SKM-1 treated with dmso at 0.1 percent for 144 hours (cell line): ENCODE measurements at regions not wholly inside any gene's neighbourhood (a gene's known extent, or its start where the extent isn't known, plus 50 kb on each side); places are given as distances from the start of the nearest gene placed in this dataset.
"Not testable (repeated sequence)": the region's sequence is repeated elsewhere in the genome, so short reads cannot be mapped to it uniquely, and the experiment has no call there.

Source experiments
- DNase-seq: peaks from one replicate; lab custom pipeline; 2025; ENCODE audit not compliant: unreplicated experiment; lab: John Stamatoyannopoulos, UW

- DNase-seq, result no peak
Measured at GRCh38 chr9:105972466-105973204, 278.3 kb downstream of the TMEM38B start.

GRCh38 chr9:105973951-105974351, 279.6 kb downstream of the TMEM38B start:
- no peak for DNase-seq

DNA sequence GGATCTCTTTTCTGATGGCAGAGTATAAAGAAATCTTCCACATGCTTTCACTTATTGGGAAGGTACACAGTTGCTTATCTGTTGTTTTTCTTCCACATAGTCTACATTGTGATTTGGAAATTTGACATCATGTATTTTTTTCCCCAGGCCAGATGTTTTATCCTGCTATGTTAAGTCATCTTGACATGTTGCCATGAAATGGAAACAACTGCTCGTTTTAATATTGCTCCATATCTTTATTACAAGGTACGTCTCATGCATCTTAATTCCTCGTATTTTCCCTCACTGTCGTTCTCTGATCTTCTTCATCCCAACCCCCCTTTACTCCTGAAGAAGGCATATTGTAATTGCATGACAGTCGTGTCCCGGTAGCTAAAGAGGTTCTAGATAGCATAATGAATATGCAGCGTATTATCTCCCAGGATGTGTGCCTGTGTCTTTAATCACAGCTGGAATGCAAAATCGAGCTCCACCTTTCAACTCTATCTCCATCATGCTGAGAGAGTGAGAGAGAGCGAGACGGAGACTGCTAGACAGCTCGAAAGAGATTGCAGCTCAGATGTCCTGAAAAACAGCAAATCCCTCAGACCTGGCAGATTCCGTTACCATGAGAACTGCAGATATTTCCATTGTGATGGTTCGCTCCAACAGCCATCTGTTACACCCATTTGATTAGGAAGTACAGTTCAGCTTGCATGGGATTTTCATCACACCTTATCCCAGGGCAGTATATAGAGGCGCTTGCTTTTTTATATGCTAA, 281.7 kb downstream of the TMEM38B start:
- no peak for DNase-seq

- DNase-seq, result no peak
Measured at GRCh38 chr9:105978336-105978735, 284.0 kb downstream of the TMEM38B start.

DNA sequence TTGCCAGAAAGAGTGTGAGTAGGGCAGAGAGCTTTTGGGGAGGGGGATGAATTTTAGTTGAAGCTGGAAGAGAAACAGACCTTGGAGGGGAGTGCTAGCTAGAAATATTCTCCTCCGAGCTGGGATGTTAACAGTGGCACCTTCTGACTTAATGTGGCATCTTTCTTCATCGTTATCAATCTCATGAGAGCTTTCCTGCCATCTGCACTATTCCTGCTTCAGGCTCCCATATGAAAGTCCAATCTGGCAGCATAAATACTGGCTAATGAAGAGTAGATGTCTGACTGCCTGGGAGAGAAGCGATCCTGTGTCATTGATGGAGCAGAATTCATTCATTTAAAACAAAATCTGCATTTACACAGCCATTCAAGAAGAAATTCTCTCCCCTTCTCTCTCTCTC, 284.5 kb downstream of the TMEM38B start:
- DNase-seq, result no peak

GRCh38 chr9:105979290-105979689, 284.9 kb downstream of the TMEM38B start:
- DNase-seq, result no peak

- no peak for DNase-seq
Measured at GRCh38 chr9:105984714-105985113, 290.4 kb downstream of the TMEM38B start.

GRCh38 chr9:105993116-105993854, 298.9 kb downstream of the TMEM38B start:
- no peak for DNase-seq

DNA sequence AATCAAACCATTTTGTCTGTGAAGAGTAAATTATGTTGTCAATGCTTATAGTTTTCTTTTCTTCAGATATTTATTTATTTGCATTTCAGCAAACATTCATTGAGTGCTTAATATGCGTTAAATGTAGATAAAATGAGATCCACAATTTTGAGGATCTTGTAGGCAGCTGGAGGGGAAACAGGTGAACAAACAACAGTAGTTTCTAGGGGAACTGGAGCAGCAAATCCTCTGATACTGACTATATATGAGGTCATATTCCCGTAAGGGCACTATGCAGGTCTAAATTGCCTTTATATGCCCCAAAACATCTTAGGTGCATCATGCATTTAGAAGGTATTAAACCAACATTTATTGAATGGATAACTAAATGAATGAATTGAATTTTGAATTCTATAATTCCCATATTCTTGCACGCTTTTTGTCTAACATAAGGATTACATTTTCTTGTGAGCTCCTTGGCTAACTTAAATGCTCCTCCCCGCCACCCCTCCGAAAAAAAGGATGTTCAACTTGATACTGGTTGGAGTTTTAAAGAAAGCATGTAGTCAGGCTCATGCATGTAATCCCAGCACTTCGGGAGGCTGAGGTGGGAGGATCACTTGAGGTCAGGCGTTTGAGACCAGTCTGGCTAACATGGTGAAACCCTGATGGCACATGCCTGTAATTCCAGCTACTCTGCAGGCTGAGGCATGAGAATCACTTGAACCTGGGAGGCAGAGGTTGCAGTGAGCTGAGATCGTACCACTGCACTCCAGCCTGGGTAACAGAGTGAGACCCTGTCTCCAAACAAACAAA, 299.8 kb downstream of the TMEM38B start:
- no peak for DNase-seq

DNA sequence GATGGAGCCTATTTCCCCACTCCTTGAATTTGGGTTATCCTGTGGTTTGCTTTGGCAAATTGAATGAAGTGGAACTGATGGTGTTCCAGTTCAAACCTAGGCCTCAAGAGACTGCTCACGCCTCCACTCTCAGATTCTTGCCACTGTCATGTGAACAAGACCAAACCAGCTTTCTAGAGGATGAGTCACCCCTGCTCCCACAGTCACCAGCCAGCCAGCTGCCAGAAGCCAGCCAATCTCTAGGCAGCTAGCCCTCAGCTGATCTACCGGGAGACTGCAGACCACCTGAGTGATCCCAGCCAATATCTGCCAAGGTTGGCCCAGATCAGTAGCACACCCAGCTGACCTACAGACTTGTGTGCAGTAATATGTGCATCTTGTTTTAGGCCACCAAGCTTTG, 300.6 kb downstream of the TMEM38B start:
- DNase-seq, result no peak

GRCh38 chr9:106017198-106017740, 322.9 kb downstream of the TMEM38B start:
- DNase-seq, result no peak

DNA sequence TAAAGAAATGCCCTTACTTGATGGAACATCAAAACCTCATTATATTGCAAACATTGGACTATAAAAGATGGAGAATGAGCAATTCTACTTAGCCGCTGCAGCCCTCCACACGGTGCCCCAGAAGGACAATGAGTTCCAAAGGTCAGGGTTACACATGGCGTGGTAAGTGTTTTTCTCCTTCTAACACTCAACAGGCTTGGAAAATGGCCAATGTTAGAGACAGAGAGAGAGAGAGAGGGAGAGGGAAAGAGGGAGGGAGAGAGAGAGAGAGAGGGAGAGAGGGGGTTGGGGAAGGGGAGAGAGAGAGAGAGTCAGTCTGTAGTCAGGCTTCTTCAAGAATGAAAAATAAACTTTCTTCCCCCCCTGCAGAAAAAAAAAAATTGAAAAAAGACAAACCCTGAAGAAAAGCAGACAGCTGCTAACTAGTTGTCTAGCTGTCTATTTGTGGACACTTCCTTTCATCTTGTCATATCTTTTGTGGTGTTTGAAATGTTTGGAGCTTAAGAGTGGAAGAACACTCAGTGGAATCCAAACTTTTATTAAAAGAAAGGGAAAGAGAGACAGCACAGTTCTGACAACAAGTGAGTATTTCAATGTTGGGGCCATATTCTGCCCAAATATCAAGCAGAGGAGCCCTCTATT, 324.8 kb downstream of the TMEM38B start:
- DNase-seq, result no peak

DNA sequence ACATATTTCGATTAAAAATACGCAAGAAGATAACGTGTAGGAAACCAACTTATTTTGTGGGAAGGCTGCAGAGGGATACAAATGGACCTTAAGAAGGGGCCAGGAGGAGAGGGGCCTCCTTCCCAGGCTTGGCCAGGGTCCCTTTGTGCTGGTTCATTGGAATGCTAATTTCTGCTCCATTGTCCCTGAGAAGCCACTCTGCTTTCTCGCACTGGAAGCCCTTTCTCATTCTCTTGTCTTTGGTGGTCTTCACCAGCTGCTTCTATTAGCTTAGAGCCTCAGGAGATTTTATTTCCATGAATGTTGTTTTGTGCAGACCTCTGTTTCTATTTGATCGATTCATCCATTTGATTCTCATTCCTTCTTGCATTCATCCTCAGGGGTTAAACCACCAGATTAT, 325.4 kb downstream of the TMEM38B start:
- DNase-seq, result no peak

- no peak for DNase-seq
Measured at GRCh38 chr9:106020186-106020585, 325.8 kb downstream of the TMEM38B start.

GRCh38 chr9:106023455-106023854, 329.1 kb downstream of the TMEM38B start:
- DNase-seq, result no peak

- no peak for DNase-seq
Measured at GRCh38 chr9:106025453-106025852, 331.1 kb downstream of the TMEM38B start.

GRCh38 chr9:106030146-106030545, 335.8 kb downstream of the TMEM38B start:
- DNase-seq, result not testable (repeated sequence)

GRCh38 chr9:106032978-106033377, 338.6 kb downstream of the TMEM38B start:
- no peak for DNase-seq

DNA sequence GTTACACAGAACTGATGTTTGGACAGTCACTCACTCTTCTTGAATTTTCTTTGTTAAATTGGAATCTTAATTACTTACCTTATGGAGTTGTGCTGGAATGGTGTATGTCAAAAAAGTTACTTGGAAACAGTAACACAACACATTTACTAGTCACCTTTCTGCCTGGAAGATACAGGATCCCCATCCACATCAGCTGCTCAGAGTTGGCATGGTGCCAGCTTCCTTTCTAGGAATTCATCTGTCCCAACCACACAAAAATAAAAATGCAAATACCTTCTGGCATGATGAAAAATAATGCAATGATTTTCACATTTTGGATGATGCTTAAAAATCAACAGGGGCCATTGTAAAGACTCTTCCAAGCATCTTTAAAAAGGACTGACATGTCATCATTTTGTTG, 341.5 kb downstream of the TMEM38B start:
- no peak for DNase-seq

DNA sequence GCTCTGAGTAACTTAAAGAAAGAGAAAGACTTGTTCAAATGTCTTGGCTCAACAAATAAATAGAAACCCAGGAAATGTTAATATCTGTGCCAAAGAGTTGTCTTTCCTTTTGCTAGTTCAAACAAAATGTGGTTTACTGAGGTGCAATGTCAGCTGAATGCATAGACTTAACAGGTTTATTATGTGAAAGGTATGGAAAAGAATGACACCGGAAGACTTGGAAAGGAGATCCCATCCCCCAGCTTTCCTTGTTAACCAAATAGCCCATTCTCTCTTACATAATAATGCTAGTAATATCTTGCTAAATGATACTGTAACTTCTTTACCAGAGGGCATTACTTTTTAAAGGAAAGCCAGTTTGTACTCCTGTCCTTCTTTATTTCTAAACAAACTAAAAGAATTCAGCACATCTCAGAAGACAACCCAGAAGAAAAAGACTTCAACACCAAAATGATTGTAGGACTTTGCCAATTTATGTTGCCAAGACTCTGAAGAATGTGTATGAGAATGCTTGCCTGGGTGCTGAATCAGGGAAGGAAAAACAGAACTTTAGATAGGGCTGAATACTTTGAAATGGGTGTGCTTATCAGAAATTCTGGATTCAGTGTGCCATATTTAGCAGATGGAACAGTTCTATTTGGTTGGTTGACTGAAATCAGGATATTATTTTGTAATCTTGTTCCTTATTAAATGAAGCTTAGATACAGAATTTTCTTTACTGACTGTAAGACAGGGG, 344.1 kb downstream of the TMEM38B start:
- DNase-seq, result no peak
